Panc1 (cell line): ENCODE measurements at regions not wholly inside any gene's neighbourhood (a gene's known extent, or its start where the extent isn't known, plus 50 kb on each side); places are given as distances from the start of the nearest gene placed in this dataset.

Source experiments
- POLR2AphosphoS5 ChIP-seq: IDR thresholded peaks from 2 replicates; pipeline ENCODE4 v1.6.1; 2012; ENCODE audit warnings: mild to moderate bottlenecking, low read depth, low read length, moderate library complexity
- SIN3A ChIP-seq: IDR thresholded peaks from 2 replicates; pipeline ENCODE4 v1.6.1; 2012; ENCODE audit warnings: low read depth, mild to moderate bottlenecking, low read length, moderate library complexity, borderline replicate concordance; ENCODE audit not compliant: insufficient read depth
- TCF7L2 ChIP-seq: IDR thresholded peaks from 2 replicates; pipeline ENCODE4 v1.6.1; 2011; ENCODE audit warnings: mild to moderate bottlenecking, low read depth, low read length, inconsistent platforms
- TF ChIP-seq, protein P1 (sequence below): fragments of 450-650 bp; IDR thresholded peaks from 2 replicates; pipeline ENCODE4 v1.5.1; 2017; ENCODE audit warnings: mild to moderate bottlenecking
- TF ChIP-seq, protein P2 (sequence below), 2 experiments: IDR thresholded peaks; 2 replicates each; pipeline ENCODE4 v1.6.1; 2011 to 2012; ENCODE audit warnings: low read depth in 2 of 2, control low read depth in 1 of 2, low read length in 1 of 2, mild to moderate bottlenecking in 1 of 2, moderate library complexity in 1 of 2; ENCODE audit not compliant: insufficient read depth in 1 of 2

DNA sequence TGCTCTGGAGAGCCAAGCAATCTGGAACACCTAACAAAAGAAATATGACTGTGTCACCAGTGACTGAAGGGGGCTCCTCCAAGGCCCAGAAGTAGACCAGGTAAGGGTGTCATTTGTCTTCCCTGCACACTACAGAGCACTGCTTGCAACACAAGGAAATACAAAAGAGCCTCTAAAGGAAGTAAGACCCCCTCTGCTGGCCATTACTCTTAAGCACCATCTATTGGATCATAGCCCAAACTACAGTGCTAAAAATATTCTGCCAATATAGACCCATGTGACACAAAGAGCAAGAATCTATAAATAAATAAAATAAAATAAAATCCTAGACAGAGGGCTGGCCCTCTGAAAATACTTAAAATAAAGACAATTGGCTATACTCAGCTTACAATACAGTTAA lies 528.7 kb downstream of the TMA16 start:
- TF ChIP-seq, protein P1, sequence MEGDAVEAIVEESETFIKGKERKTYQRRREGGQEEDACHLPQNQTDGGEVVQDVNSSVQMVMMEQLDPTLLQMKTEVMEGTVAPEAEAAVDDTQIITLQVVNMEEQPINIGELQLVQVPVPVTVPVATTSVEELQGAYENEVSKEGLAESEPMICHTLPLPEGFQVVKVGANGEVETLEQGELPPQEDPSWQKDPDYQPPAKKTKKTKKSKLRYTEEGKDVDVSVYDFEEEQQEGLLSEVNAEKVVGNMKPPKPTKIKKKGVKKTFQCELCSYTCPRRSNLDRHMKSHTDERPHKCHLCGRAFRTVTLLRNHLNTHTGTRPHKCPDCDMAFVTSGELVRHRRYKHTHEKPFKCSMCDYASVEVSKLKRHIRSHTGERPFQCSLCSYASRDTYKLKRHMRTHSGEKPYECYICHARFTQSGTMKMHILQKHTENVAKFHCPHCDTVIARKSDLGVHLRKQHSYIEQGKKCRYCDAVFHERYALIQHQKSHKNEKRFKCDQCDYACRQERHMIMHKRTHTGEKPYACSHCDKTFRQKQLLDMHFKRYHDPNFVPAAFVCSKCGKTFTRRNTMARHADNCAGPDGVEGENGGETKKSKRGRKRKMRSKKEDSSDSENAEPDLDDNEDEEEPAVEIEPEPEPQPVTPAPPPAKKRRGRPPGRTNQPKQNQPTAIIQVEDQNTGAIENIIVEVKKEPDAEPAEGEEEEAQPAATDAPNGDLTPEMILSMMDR, result no peak
- TF ChIP-seq SIN3A (no peak), TCF7L2 (no peak), POLR2AphosphoS5 (no peak)
- TF ChIP-seq, protein P2, sequence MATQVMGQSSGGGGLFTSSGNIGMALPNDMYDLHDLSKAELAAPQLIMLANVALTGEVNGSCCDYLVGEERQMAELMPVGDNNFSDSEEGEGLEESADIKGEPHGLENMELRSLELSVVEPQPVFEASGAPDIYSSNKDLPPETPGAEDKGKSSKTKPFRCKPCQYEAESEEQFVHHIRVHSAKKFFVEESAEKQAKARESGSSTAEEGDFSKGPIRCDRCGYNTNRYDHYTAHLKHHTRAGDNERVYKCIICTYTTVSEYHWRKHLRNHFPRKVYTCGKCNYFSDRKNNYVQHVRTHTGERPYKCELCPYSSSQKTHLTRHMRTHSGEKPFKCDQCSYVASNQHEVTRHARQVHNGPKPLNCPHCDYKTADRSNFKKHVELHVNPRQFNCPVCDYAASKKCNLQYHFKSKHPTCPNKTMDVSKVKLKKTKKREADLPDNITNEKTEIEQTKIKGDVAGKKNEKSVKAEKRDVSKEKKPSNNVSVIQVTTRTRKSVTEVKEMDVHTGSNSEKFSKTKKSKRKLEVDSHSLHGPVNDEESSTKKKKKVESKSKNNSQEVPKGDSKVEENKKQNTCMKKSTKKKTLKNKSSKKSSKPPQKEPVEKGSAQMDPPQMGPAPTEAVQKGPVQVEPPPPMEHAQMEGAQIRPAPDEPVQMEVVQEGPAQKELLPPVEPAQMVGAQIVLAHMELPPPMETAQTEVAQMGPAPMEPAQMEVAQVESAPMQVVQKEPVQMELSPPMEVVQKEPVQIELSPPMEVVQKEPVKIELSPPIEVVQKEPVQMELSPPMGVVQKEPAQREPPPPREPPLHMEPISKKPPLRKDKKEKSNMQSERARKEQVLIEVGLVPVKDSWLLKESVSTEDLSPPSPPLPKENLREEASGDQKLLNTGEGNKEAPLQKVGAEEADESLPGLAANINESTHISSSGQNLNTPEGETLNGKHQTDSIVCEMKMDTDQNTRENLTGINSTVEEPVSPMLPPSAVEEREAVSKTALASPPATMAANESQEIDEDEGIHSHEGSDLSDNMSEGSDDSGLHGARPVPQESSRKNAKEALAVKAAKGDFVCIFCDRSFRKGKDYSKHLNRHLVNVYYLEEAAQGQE (IDR thresholded peaks at IDR 0.05; ENCODE audit: insufficient read depth in 1 of 2, low read depth in 2 of 2, low read length in 1 of 2), result no peak
